ENCODE measurements at regions not wholly inside any gene's neighbourhood (a gene's known extent, or its start where the extent isn't known, plus 50 kb on each side); places are given as distances from the start of the nearest gene placed in this dataset.

GRCh38 chr18:56066524-56067213, 478.7 kb upstream of the TCF4 start:
- no peak for DNase-seq

GRCh38 chr18:56065086-56065485, 477.1 kb upstream of the TCF4 start:
- DNase-seq, result no peak

GRCh38 chr18:56062931-56063330, 474.9 kb upstream of the TCF4 start:
- DNase-seq, result no peak

- no peak for DNase-seq
Measured at GRCh38 chr18:56060967-56061541, 473.1 kb upstream of the TCF4 start.

- no peak for DNase-seq
Measured at GRCh38 chr18:56052202-56052601, 464.2 kb upstream of the TCF4 start.

GRCh38 chr18:56044239-56044638, 456.2 kb upstream of the TCF4 start:
- DNase-seq, result no peak

- no peak for DNase-seq
Measured at GRCh38 chr18:56043641-56044061, 455.7 kb upstream of the TCF4 start.

GRCh38 chr18:56042915-56043536, 455.0 kb upstream of the TCF4 start:
- no peak for DNase-seq

- DNase-seq, result no peak
Measured at GRCh38 chr18:56038171-56039030, 450.4 kb upstream of the TCF4 start.

GRCh38 chr18:56036741-56037140, 448.7 kb upstream of the TCF4 start:
- peak; percentile 68 for DNase-seq

GRCh38 chr18:56035546-56035945, 447.6 kb upstream of the TCF4 start:
- peak; percentile 33 for DNase-seq

- no peak for DNase-seq
Measured at GRCh38 chr18:56034949-56035348, 447.0 kb upstream of the TCF4 start.

- no peak for DNase-seq
Measured at GRCh38 chr18:56030060-56030459, 442.1 kb upstream of the TCF4 start.

- DNase-seq, result peak; percentile 11
Measured at GRCh38 chr18:56028514-56028913, 440.5 kb upstream of the TCF4 start.

- no peak for DNase-seq
Measured at GRCh38 chr18:56026509-56026908, 438.5 kb upstream of the TCF4 start.

GRCh38 chr18:56021809-56022195, 433.8 kb upstream of the TCF4 start:
- DNase-seq, result no peak

GRCh38 chr18:56021136-56021808, 433.3 kb upstream of the TCF4 start:
- DNase-seq, result peak; percentile 15

- no peak for DNase-seq
Measured at GRCh38 chr18:56019908-56020307, 431.9 kb upstream of the TCF4 start.

- no peak for DNase-seq
Measured at GRCh38 chr18:56019156-56019555, 431.2 kb upstream of the TCF4 start.

- DNase-seq, result no peak
Measured at GRCh38 chr18:56009411-56009810, 421.4 kb upstream of the TCF4 start.

GRCh38 chr18:56003720-56004088, 415.7 kb upstream of the TCF4 start:
- no peak for DNase-seq

- DNase-seq, result no peak
Measured at GRCh38 chr18:56003009-56003719, 415.2 kb upstream of the TCF4 start.

Measured in fibroblast of skin of right quadriceps (primary cell).